ENCODE measurements at regions not wholly inside any gene's neighbourhood (a gene's known extent, or its start where the extent isn't known, plus 50 kb on each side); places are given as distances from the start of the nearest gene placed in this dataset.

GRCh38 chr4:41349021-41349420 is 92.3 kb downstream of the UCHL1 start (continued):
- TF ChIP-seq RFX5 (IDR thresholded peaks at IDR 0.05; ENCODE audit: borderline replicate concordance, low read depth, low read length) (no peak), TEAD4 (IDR thresholded peaks at IDR 0.05; ENCODE audit: low read depth, low read length) (no peak), SUZ12 (IDR thresholded peaks at IDR 0.05; ENCODE audit: low read length) (no peak)
